SU-DHL-6 (cell line): ENCODE measurements at regions not wholly inside any gene's neighbourhood (a gene's known extent, or its start where the extent isn't known, plus 50 kb on each side); places are given as distances from the start of the nearest gene placed in this dataset.
"Not testable (repeated sequence)": the region's sequence is repeated elsewhere in the genome, so short reads cannot be mapped to it uniquely, and the experiment has no call there.

Experiments
- H2AFZ ChIP-seq: fragments of 200-600 bp; sonication (generic); 2 replicates; pipeline ENCODE4 v1.6.1; 2014; ENCODE audit warnings: low read depth, mild to moderate bottlenecking, moderate library complexity, mixed read lengths, antibody characterized with exemption, low read length; ENCODE audit not compliant: severe bottlenecking
- H3F3A ChIP-seq: fragments of 200-600 bp; shearing (Covaris generic); 2 replicates; pipeline ENCODE4 v1.6.0; 2016; ENCODE audit warnings: antibody characterized with exemption, mild to moderate bottlenecking; ENCODE audit not compliant: insufficient read depth
- H3K27ac ChIP-seq: fragments of 200-600 bp; sonication (generic); 2 replicates; pipeline ENCODE4 v1.5.1; 2016; ENCODE audit warnings: low read depth, mild to moderate bottlenecking, low read length, moderate library complexity, mixed read lengths
- H3K27me3 ChIP-seq: fragments of 200-600 bp; sonication (generic), shearing (Covaris generic); 2 replicates; pipeline ENCODE4 v1.6.0; 2014; ENCODE audit warnings: mild to moderate bottlenecking, low read length
- H3K36me3 ChIP-seq: fragments of 200-600 bp; sonication (generic); 2 replicates; pipeline ENCODE4 v1.6.1; 2014; ENCODE audit warnings: mild to moderate bottlenecking, low read length, mixed read lengths
- H3K4me2 ChIP-seq: fragments of 300-600, 200-600 bp; shearing (Covaris generic), sonication (generic); 2 replicates; pipeline ENCODE4 v1.6.0; 2014; ENCODE audit warnings: low read length, low read depth, mild to moderate bottlenecking; ENCODE audit not compliant: poor library complexity, severe bottlenecking
- H3K4me3 ChIP-seq: fragments of 200-600 bp; sonication (generic); 2 replicates; pipeline ENCODE4 v1.5.1; 2014; ENCODE audit warnings: antibody characterized with exemption, low read length, mild to moderate bottlenecking, mixed read lengths; ENCODE audit not compliant: insufficient read depth, poor library complexity, severe bottlenecking
- H3K79me2 ChIP-seq: fragments of 200-600 bp; sonication (generic); 2 replicates; pipeline ENCODE4 v1.6.1; 2014; ENCODE audit warnings: mild to moderate bottlenecking, low read length, moderate library complexity; ENCODE audit not compliant: insufficient read depth
- H3K9ac ChIP-seq: fragments of 200-600 bp; sonication (generic); 2 replicates; pipeline ENCODE4 v1.7.0; 2014; ENCODE audit warnings: mild to moderate bottlenecking, low read length
- H3K9me2 ChIP-seq: fragments of 200-600 bp; sonication (generic); replicated peaks from 2 replicates; pipeline ENCODE4 v1.6.1; 2014; ENCODE audit warnings: low read length; ENCODE audit not compliant: insufficient read depth
- H3K9me3 ChIP-seq: fragments of 200-600 bp; sonication (generic); 2 replicates; pipeline ENCODE4 v1.6.1; 2014; ENCODE audit warnings: low read length, mixed read lengths; ENCODE audit not compliant: insufficient read depth
- H4K20me1 ChIP-seq: fragments of 200-600 bp; sonication (generic); 2 replicates; pipeline ENCODE4 v1.6.1; 2014; ENCODE audit warnings: low read depth, mild to moderate bottlenecking, antibody characterized with exemption, low read length, moderate library complexity, mixed read lengths
- CTCF ChIP-seq: fragments of 200-600 bp; sonication (generic); IDR thresholded peaks from one replicate; pipeline ENCODE4 v1.5.1; 2017; ENCODE audit warnings: antibody characterized with exemption, mild to moderate bottlenecking, low read length, moderate library complexity; ENCODE audit not compliant: insufficient read depth, poor library complexity, severe bottlenecking
- EZH2phosphoT487 ChIP-seq: fragments of 200-600 bp; sonication (generic), shearing (Covaris generic); conservative IDR thresholded peaks from 2 replicates; pipeline ENCODE4 v1.6.1; 2018; ENCODE audit warnings: mild to moderate bottlenecking, antibody characterized with exemption, low read length, moderate library complexity, mixed read lengths

GRCh38 chr12:75684678-75685616 lies 173.5 kb upstream of the KRR1 start:
- no peak overlapping the region for H3K9ac ChIP-seq

GRCh38 chr12:75683995-75684586 lies 172.7 kb upstream of the KRR1 start:
- not testable (repeated sequence) for H3K9me3 ChIP-seq, H3K27me3 ChIP-seq, H3F3A ChIP-seq, H3K36me3 ChIP-seq, H3K9me2 ChIP-seq, H2AFZ ChIP-seq, H3K27ac ChIP-seq, H3K9ac ChIP-seq, H4K20me1 ChIP-seq, H3K4me3 ChIP-seq, H3K79me2 ChIP-seq, H3K4me2 ChIP-seq

More at GRCh38 chr12:75684678-75685616, 173.5 kb upstream of the KRR1 start:
- Histone ChIP-seq H3K79me2 (no peaks in the 10 kb centered on the region), H3K4me3 (no peak overlapping the region), H3K4me2 (no peak overlapping the region), H4K20me1 (no peaks in the 10 kb centered on the region), H3K27me3 (no peaks in the 10 kb centered on the region), H3K27ac (no peak overlapping the region), H3K9me3 (no peaks in the 10 kb centered on the region), H3K36me3 (no peaks in the 10 kb centered on the region), H3K9me2 (no peaks in the 10 kb centered on the region), H2AFZ (no peak overlapping the region), H3F3A (no peaks in the 10 kb centered on the region)
- TF ChIP-seq EZH2phosphoT487, result no peak
- no peak for TF ChIP-seq CTCF

- Histone ChIP-seq H3K9me3 (no peaks in the 10 kb centered on the region), H3K4me2 (no peak overlapping the region), H3K79me2 (no peaks in the 10 kb centered on the region), H3F3A (no peaks in the 10 kb centered on the region), H3K4me3 (no peak overlapping the region), H3K36me3 (no peaks in the 10 kb centered on the region), H2AFZ (no peak overlapping the region), H3K27me3 (no peaks in the 10 kb centered on the region), H3K9ac (no peak overlapping the region), H4K20me1 (no peaks in the 10 kb centered on the region), H3K27ac (no peak overlapping the region), H3K9me2 (no peaks in the 10 kb centered on the region)
- TF ChIP-seq EZH2phosphoT487 (no peak), CTCF (no peak)
These were observed 171.8 kb upstream of the KRR1 start for GRCh38 chr12:75683220-75683619.

GRCh38 chr12:75677522-75677921 lies 166.1 kb upstream of the KRR1 start:
- Histone ChIP-seq H3K27ac (no peak overlapping the region), H4K20me1 (no peaks in the 10 kb centered on the region), H3K9ac (no peak overlapping the region), H3K4me3 (no peak overlapping the region), H3K27me3 (no peaks in the 10 kb centered on the region), H3K36me3 (no peaks in the 10 kb centered on the region), H3K9me3 (no peaks in the 10 kb centered on the region), H3F3A (no peaks in the 10 kb centered on the region), H3K4me2 (no peak overlapping the region), H3K9me2 (no peaks in the 10 kb centered on the region), H2AFZ (no peak overlapping the region), H3K79me2 (no peaks in the 10 kb centered on the region)
- TF ChIP-seq EZH2phosphoT487 (no peak), CTCF (no peak)
